PC-3 (cell line): ENCODE measurements at regions not wholly inside any gene's neighbourhood (a gene's known extent, or its start where the extent isn't known, plus 50 kb on each side); places are given as distances from the start of the nearest gene placed in this dataset.
"Not testable (repeated sequence)": the region's sequence is repeated elsewhere in the genome, so short reads cannot be mapped to it uniquely, and the experiment has no call there.

ENCODE experiments used
- ATAC-seq: fragments of 200-7000 bp; cut with Tn5 transposase; 2 replicates; pipeline ENCODE4 v1.9.1; 2020; ENCODE audit warnings: mild to moderate bottlenecking, moderate library complexity
- BruUV-seq: library from RNA; stranded (reverse); fragments of 400-500 nt; replicated peaks from 2 replicates; lab custom pipeline; 2021; lab: Mats Ljungman, UMichigan
- CTCF ChIA-PET: fragments of 300-600 bp; sonication (Branson Sonifier 250); formaldehyde crosslinking; loops from one replicate; lab custom pipeline; 2022; ENCODE audit warnings: antibody characterized with exemption; lab: Charles Lee
- POLR2A ChIA-PET: fragments of 300-600 bp; sonication (Branson Sonifier 250); formaldehyde crosslinking; loops from one replicate; lab custom pipeline; 2022; ENCODE audit warnings: antibody characterized with exemption; ENCODE audit not compliant: unreplicated experiment; lab: Charles Lee
- DNase-seq: peaks from one replicate; pipeline ENCODE4 v3.0.0-alpha.2; 2015
- H2AFZ ChIP-seq: fragments of 300-600 bp; sonication (generic); 2 replicates; pipeline ENCODE4 v1.6.0; 2016; ENCODE audit warnings: antibody characterized with exemption, low read length
- H3F3A ChIP-seq: fragments of 300-600 bp; sonication (generic); one replicate; pipeline ENCODE4 v1.6.0; 2017; ENCODE audit warnings: antibody characterized with exemption, low read length, control low read depth, mild to moderate bottlenecking; ENCODE audit not compliant: unreplicated experiment
- H3K27ac ChIP-seq: fragments of 300-600 bp; sonication (generic); 2 replicates; pipeline ENCODE4 v1.5.1; 2016; ENCODE audit warnings: mild to moderate bottlenecking, low read length
- H3K27me3 ChIP-seq: fragments of 300-600 bp; sonication (generic); 2 replicates; pipeline ENCODE4 v1.6.1; 2016; ENCODE audit warnings: low read length, mixed read lengths
- H3K36me3 ChIP-seq: fragments of 300-600 bp; sonication (generic); 2 replicates; pipeline ENCODE4 v1.6.1; 2016; ENCODE audit warnings: low read depth, mixed run types, low read length, mixed read lengths
- H3K4me1 ChIP-seq: fragments of 300-600 bp; sonication (generic); 2 replicates; pipeline ENCODE4 v1.5.1; 2016; ENCODE audit warnings: low read length; ENCODE audit not compliant: insufficient read depth
- H3K4me2 ChIP-seq: fragments of 300-600 bp; sonication (generic); 2 replicates; pipeline ENCODE4 v1.6.0; 2016; ENCODE audit warnings: low read length
- H3K4me3 ChIP-seq: fragments of 300-600 bp; sonication (generic); 2 replicates; pipeline ENCODE4 v1.5.1; 2016; ENCODE audit warnings: mild to moderate bottlenecking, low read length, mixed read lengths
- H3K79me2 ChIP-seq: fragments of 300-600 bp; sonication (generic); 2 replicates; pipeline ENCODE4 v1.6.1; 2017; ENCODE audit warnings: low read length, mixed read lengths
- H3K9ac ChIP-seq: fragments of 300-600 bp; sonication (generic); 2 replicates; pipeline ENCODE4 v1.6.0; 2016; ENCODE audit warnings: mild to moderate bottlenecking, low read length
- H3K9me2 ChIP-seq: fragments of 300-600 bp; sonication (generic); replicated peaks from 2 replicates; pipeline ENCODE4 v1.6.1; 2016; ENCODE audit warnings: mixed run types, low read length, mixed read lengths
- H3K9me3 ChIP-seq: fragments of 300-600 bp; sonication (generic); 2 replicates; pipeline ENCODE4 v1.6.1; 2016; ENCODE audit warnings: low read length, mixed read lengths
- H4K20me1 ChIP-seq: fragments of 300-600 bp; sonication (generic); 2 replicates; pipeline ENCODE4 v1.6.1; 2016; ENCODE audit warnings: low read length, mixed read lengths
- CTCF ChIP-seq: fragments of 300-600 bp; sonication (generic); conservative IDR thresholded peaks from 2 replicates; pipeline ENCODE4 v1.5.1; 2017; ENCODE audit warnings: antibody characterized with exemption, low read depth, mild to moderate bottlenecking, low read length
- EZH2 ChIP-seq: fragments of 300-600 bp; sonication (generic); IDR thresholded peaks from one replicate; pipeline ENCODE4 v1.6.1; 2017; ENCODE audit warnings: antibody characterized with exemption, mild to moderate bottlenecking, low read length; ENCODE audit not compliant: unreplicated experiment
- EZH2phosphoT487 ChIP-seq: fragments of 300-600 bp; sonication (generic); IDR thresholded peaks from 2 replicates; pipeline ENCODE4 v1.6.1; 2018; ENCODE audit warnings: mild to moderate bottlenecking, antibody characterized with exemption, low read length, borderline replicate concordance
- intact Hi-C: fragments of 100-400 bp; cut with micrococcal nuclease; formaldehyde crosslinking; loops from 2 replicates; pipeline ENCODE4 v1.9.0; 2023

DNA sequence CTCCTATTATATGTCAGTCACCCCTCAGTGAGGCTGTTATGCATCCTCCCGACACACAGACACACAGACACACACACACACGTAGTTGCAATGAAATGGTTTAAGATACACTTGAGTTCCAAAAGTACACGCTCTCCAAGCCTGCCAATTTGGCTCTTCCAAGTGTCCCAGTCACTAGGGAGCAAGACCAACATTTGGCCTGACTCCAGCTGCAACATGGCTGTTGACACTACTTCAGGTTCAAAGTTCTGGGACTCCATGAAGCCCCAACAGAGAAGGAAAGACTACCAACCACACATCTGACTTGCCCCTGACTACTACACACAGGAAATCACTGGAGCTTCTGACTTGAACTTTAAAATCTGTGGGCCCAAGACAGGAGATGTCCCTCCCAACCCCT, 128.1 kb upstream of the KCNJ18 start:
- Histone ChIP-seq H3K36me3 (no peaks in the 10 kb centered on the region), H3K4me3 (no peak overlapping the region), H3K9ac (no peak overlapping the region), H4K20me1 (no peaks in the 10 kb centered on the region), H3K27me3 (peaks cover 14% of the 10 kb centered on the region), H3F3A (no peaks in the 10 kb centered on the region), H3K79me2 (no peaks in the 10 kb centered on the region), H3K9me2 (no peaks in the 10 kb centered on the region), H3K27ac (no peak overlapping the region), H2AFZ (no peak overlapping the region), H3K4me2 (no peak overlapping the region), H3K9me3 (no peaks in the 10 kb centered on the region), H3K4me1 (no peaks in the 10 kb centered on the region)
- intact Hi-C loops = no loop called here
- ATAC-seq (no peak), DNase-seq (no peak)
- ChIA-PET CTCF (no interaction called here), POLR2A (no interaction called here)
- TF ChIP-seq CTCF (no peak), EZH2phosphoT487 (no peak), EZH2 (no peak)
- no TSS peak for BruUV-seq

- H3K4me3 ChIP-seq, H3K4me1 ChIP-seq, H4K20me1 ChIP-seq, H3F3A ChIP-seq, DNase-seq, H3K9me3 ChIP-seq, H3K9ac ChIP-seq, H3K36me3 ChIP-seq, H3K27ac ChIP-seq, H3K9me2 ChIP-seq, H3K79me2 ChIP-seq, CTCF ChIA-PET, H2AFZ ChIP-seq, POLR2A ChIA-PET, H3K4me2 ChIP-seq, BruUV-seq, intact Hi-C loops, ATAC-seq: not testable (repeated sequence)
- peaks cover 14% of the 10 kb centered on the region for H3K27me3 ChIP-seq
Measured at GRCh38 chr17:21564757-21565156, 127.6 kb upstream of the KCNJ18 start.

GRCh38 chr17:21570427-21570826, 121.9 kb upstream of the KCNJ18 start:
- H3F3A ChIP-seq, H3K27ac ChIP-seq, H3K27me3 ChIP-seq, BruUV-seq, DNase-seq, H3K4me1 ChIP-seq, H3K9ac ChIP-seq, H3K79me2 ChIP-seq, POLR2A ChIA-PET, intact Hi-C loops, H3K4me2 ChIP-seq, H4K20me1 ChIP-seq, H2AFZ ChIP-seq, H3K4me3 ChIP-seq, CTCF ChIA-PET, H3K9me2 ChIP-seq, H3K36me3 ChIP-seq, H3K9me3 ChIP-seq, ATAC-seq: not testable (repeated sequence)

DNA sequence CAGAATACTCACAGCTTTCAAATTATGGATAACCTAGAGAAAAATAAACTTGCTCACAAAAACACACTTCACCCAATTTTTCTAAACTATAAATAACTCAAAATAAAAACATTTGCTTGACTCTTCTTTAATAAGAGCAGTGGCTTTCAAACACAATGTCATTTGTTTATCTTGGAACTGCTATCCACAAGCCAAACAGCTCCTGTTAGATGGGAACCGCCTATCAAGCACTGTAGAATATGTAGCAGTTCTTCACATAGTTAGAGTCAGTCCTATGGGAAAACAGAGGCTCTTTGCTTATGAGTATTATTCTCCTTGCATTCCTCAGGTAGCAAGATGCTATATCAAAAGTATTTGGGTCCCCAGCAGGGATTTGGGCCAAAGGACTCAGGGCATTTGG, 120.2 kb upstream of the KCNJ18 start:
- BruUV-seq, intact Hi-C loops, H3K9ac ChIP-seq, H3K4me2 ChIP-seq, H3K4me1 ChIP-seq, DNase-seq, CTCF ChIA-PET, H2AFZ ChIP-seq, H3K79me2 ChIP-seq, H3K27me3 ChIP-seq, H3K9me3 ChIP-seq, H4K20me1 ChIP-seq, POLR2A ChIA-PET, H3F3A ChIP-seq, ATAC-seq, H3K4me3 ChIP-seq, H3K27ac ChIP-seq, H3K36me3 ChIP-seq, H3K9me2 ChIP-seq: not testable (repeated sequence)

DNA sequence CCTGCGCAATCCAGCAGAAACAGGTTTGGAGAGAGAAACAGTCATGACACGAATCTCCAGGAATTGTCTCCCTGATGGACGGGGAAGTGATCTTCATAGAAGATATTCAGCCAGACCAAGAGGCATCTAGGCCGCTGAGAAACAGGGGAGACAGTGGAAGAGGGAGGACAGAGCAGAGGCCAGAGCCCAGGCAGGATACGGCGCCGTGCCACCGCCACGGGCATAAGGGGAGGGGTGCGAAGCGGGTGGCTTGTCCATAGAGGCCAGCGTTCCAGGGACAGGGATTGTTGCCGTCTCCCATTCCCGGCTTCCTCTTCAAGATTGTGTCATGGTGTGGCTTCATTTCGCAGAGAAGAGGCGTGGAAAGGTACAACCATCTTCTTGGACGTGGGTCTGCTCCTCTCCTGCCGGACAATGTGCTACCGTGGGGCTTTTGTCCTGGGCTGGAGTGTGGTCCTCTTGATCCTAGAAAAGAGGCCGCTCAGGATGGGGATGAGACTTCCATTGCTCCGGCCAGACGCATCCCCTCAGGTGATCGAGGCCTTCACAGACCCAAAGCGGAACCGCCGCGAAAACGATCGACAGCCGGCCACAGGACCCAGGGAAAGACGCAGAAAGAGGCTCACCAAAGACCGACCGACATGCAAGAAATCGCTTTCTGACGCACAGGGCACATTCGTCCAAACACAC, 118.9 kb upstream of the KCNJ18 start:
- ATAC-seq, H3K9me3 ChIP-seq, POLR2A ChIA-PET, H3K9me2 ChIP-seq, H3K4me2 ChIP-seq, CTCF ChIA-PET, H3F3A ChIP-seq, H4K20me1 ChIP-seq, H3K27me3 ChIP-seq, H3K9ac ChIP-seq, H3K36me3 ChIP-seq, H3K4me1 ChIP-seq, H3K79me2 ChIP-seq, DNase-seq, H2AFZ ChIP-seq, H3K4me3 ChIP-seq, H3K27ac ChIP-seq, intact Hi-C loops, BruUV-seq: not testable (repeated sequence)
